H1 (cell line): ENCODE measurements at regions not wholly inside any gene's neighbourhood (a gene's known extent, or its start where the extent isn't known, plus 50 kb on each side); places are given as distances from the start of the nearest gene placed in this dataset.
A peak's percentile ranks its signal among the peaks of the same experiment; 100 is the strongest.

Experiments used
- CTCF ChIA-PET: fragments of 300-600 bp; sonication (Branson Sonifier 250); formaldehyde crosslinking; loops from one replicate; lab custom pipeline; 2021; ENCODE audit not compliant: partially characterized antibody; lab: Charles Lee
- POLR2A ChIA-PET: fragments of 300-600 bp; sonication (Branson Sonifier 250); formaldehyde crosslinking; loops from one replicate; lab custom pipeline; 2021; ENCODE audit warnings: inconsistent platforms; ENCODE audit not compliant: partially characterized antibody; lab: Charles Lee
- DNase-seq, 2 experiments: peaks; one replicate each; pipeline versions ENCODE4 v3.0.0 to v3.0.0-alpha.2; 2010 to 2022; ENCODE audit warnings: low spot score in 2 of 2, low read depth in 1 of 2, mixed read lengths in 1 of 2
- FAIRE-seq: peaks from 2 replicates; lab custom pipeline; 2011; peaks lifted over from hg19 to GRCh38; lab: Jason Lieb, UNC
- H2AFZ ChIP-seq: 2 replicates; pipeline ENCODE4 v1.8.1; 2012; ENCODE audit warnings: low read length, inconsistent platforms
- H2AK5ac ChIP-seq: 2 replicates; pipeline ENCODE4 v1.6.1; 2013; ENCODE audit warnings: low read depth, low read length
- H2BK120ac ChIP-seq: replicated peaks from 2 replicates; pipeline ENCODE3; 2013; ENCODE audit warnings: low read depth, low read length, inconsistent platforms
- H2BK12ac ChIP-seq: 2 replicates; pipeline ENCODE4 v1.6.1; 2013; ENCODE audit warnings: low read depth, low read length
- H2BK15ac ChIP-seq: 2 replicates; pipeline ENCODE4 v1.6.1; 2013; ENCODE audit warnings: low read length
- H2BK20ac ChIP-seq: 2 replicates; pipeline ENCODE4 v1.6.1; 2013; ENCODE audit warnings: low read length
- H2BK5ac ChIP-seq: 2 replicates; pipeline ENCODE4 v1.6.1; 2013; ENCODE audit warnings: low read depth, low read length
- H3K14ac ChIP-seq: 2 replicates; pipeline ENCODE4 v1.6.1; 2013; ENCODE audit warnings: inconsistent platforms; ENCODE audit not compliant: insufficient read length
- H3K18ac ChIP-seq: 2 replicates; pipeline ENCODE4 v1.6.1; 2013; ENCODE audit warnings: low read length; ENCODE audit errors: extremely low read depth
- H3K23ac ChIP-seq: 2 replicates; pipeline ENCODE4 v1.6.1; 2013; ENCODE audit warnings: inconsistent platforms; ENCODE audit not compliant: insufficient read length
- H3K23me2 ChIP-seq: 2 replicates; pipeline ENCODE4 v1.6.1; 2013; ENCODE audit warnings: low read depth, low read length
- H3K27ac ChIP-seq: 2 replicates; pipeline ENCODE4 v1.6.1; 2011; ENCODE audit warnings: low read depth, low read length, inconsistent platforms
- H3K27me3 ChIP-seq, 4 experiments: replicated peaks in 1 of 4; 1 replicate in 1 of 4; 2 replicates in 3 of 4; pipeline versions ENCODE4 v1.6.1 to v1.8.1; 2011 to 2013; ENCODE audit warnings: low read length in 3 of 4, mild to moderate bottlenecking in 3 of 4, inconsistent platforms in 2 of 4, mixed read lengths in 2 of 4, moderate library complexity in 1 of 4; ENCODE audit not compliant: control insufficient read depth in 3 of 4, insufficient read depth in 3 of 4; ENCODE audit errors: extremely low read depth in 1 of 4
- H3K36me3 ChIP-seq, 4 experiments: 2 replicates each; pipeline versions ENCODE4 v1.6.1 to v1.8.1; 2011 to 2013; ENCODE audit warnings: mild to moderate bottlenecking in 4 of 4, low read length in 3 of 4, moderate library complexity in 2 of 4, control low read depth in 1 of 4, inconsistent platforms in 1 of 4; ENCODE audit not compliant: insufficient read depth in 4 of 4, control insufficient read depth in 2 of 4
- H3K4ac ChIP-seq: replicated peaks from 2 replicates; pipeline ENCODE3; 2013; ENCODE audit warnings: low read length, low read depth, mixed read lengths, inconsistent platforms; ENCODE audit not compliant: insufficient read length
- H3K4me1 ChIP-seq, 4 experiments: replicated peaks in 1 of 4; 1 replicate in 1 of 4; 2 replicates in 3 of 4; pipeline versions ENCODE4 v1.6.1 to v1.8.1; 2011 to 2013; ENCODE audit warnings: low read length in 3 of 4, inconsistent platforms in 2 of 4, mixed read lengths in 1 of 4; ENCODE audit not compliant: insufficient read depth in 4 of 4, control insufficient read depth in 3 of 4
- H3K4me2 ChIP-seq, 2 experiments: 2 replicates each; pipeline versions ENCODE4 v1.6.1 to v1.8.1; 2011 to 2013; ENCODE audit warnings: low read depth in 2 of 2, low read length in 2 of 2, control low read depth in 1 of 2, inconsistent platforms in 1 of 2, mild to moderate bottlenecking in 1 of 2; ENCODE audit not compliant: insufficient read depth in 1 of 2
- H3K4me3 ChIP-seq, 4 experiments: fragments of 200-600, 300-600 bp in 1 of 4; sonication (generic), shearing (Covaris generic), sonication (Bioruptor Twin) in 1 of 4; 2 replicates each; pipeline versions ENCODE4 v1.5.1 to v1.8.1; 2011 to 2016; ENCODE audit warnings: low read length in 4 of 4, low read depth in 3 of 4, control low read depth in 2 of 4, inconsistent platforms in 2 of 4, mild to moderate bottlenecking in 2 of 4, mixed read lengths in 1 of 4, moderate library complexity in 1 of 4; ENCODE audit not compliant: insufficient read depth in 2 of 4; ENCODE audit errors: extremely low read depth in 1 of 4
- H3K56ac ChIP-seq: replicated peaks from 2 replicates; pipeline ENCODE3; 2013; ENCODE audit warnings: low read depth, mild to moderate bottlenecking, mixed read lengths, low read length, inconsistent platforms; ENCODE audit not compliant: insufficient read length
- H3K79me1 ChIP-seq: 2 replicates; pipeline ENCODE4 v1.6.1; 2013; ENCODE audit warnings: low read depth, low read length, control low read depth
- H3K79me2 ChIP-seq, 2 experiments: 2 replicates each; pipeline versions ENCODE4 v1.6.1 to v1.8.1; 2012 to 2013; ENCODE audit warnings: low read length in 2 of 2, mild to moderate bottlenecking in 2 of 2, inconsistent platforms in 1 of 2; ENCODE audit not compliant: insufficient read depth in 2 of 2, control insufficient read depth in 1 of 2
- H3K9ac ChIP-seq, 4 experiments: replicated peaks in 1 of 4; 1 replicate in 1 of 4; 2 replicates in 3 of 4; pipeline versions ENCODE4 v1.6.1 to v1.8.1; 2011 to 2013; ENCODE audit warnings: low read depth in 3 of 4, low read length in 3 of 4, control low read depth in 2 of 4, mild to moderate bottlenecking in 2 of 4, moderate library complexity in 2 of 4, inconsistent platforms in 1 of 4; ENCODE audit errors: extremely low read depth in 1 of 4
- H3K9me3 ChIP-seq, 2 experiments: 2 replicates each; pipeline versions ENCODE4 v1.6.1 to v1.8.1; 2012 to 2013; ENCODE audit warnings: mild to moderate bottlenecking in 2 of 2, moderate library complexity in 2 of 2, control low read depth in 1 of 2, inconsistent platforms in 1 of 2, low read depth in 1 of 2, low read length in 1 of 2, mixed read lengths in 1 of 2; ENCODE audit not compliant: insufficient read depth in 2 of 2
- H4K20me1 ChIP-seq, 2 experiments: replicated peaks in 1 of 2; 2 replicates each; pipeline versions ENCODE3 to v1.8.1; 2011 to 2013; ENCODE audit warnings: inconsistent platforms in 2 of 2, low read length in 2 of 2, mild to moderate bottlenecking in 1 of 2; ENCODE audit not compliant: insufficient read depth in 2 of 2, control insufficient read depth in 1 of 2
- H4K5ac ChIP-seq: 2 replicates; pipeline ENCODE4 v1.6.1; 2013; ENCODE audit warnings: low read length, low read depth, mixed read lengths, inconsistent platforms; ENCODE audit not compliant: insufficient read length
- H4K8ac ChIP-seq: 2 replicates; pipeline ENCODE4 v1.8.0; 2013; ENCODE audit warnings: mild to moderate bottlenecking, moderate library complexity, low read length, inconsistent platforms; ENCODE audit not compliant: insufficient read depth; ENCODE audit errors: extremely low read depth
- H4K91ac ChIP-seq: replicated peaks from 2 replicates; pipeline ENCODE3; 2013; ENCODE audit warnings: low read length, mixed read lengths, inconsistent platforms; ENCODE audit not compliant: insufficient read length
- BCL11A ChIP-seq, 2 experiments: IDR thresholded peaks; one replicate each; pipeline ENCODE4 v1.6.1; 2011; ENCODE audit warnings: low read depth in 2 of 2, low read length in 2 of 2, mild to moderate bottlenecking in 2 of 2
- CBX5 ChIP-seq: fragments of 300-800, 300-1000 bp; sonication (generic); IDR thresholded peaks from 2 replicates; pipeline ENCODE4 v1.7.1; 2016; ENCODE audit warnings: antibody characterized with exemption, low read length, low read depth
- CHD2 ChIP-seq: IDR thresholded peaks from 2 replicates; pipeline ENCODE4 v1.6.1; 2012; ENCODE audit warnings: low read length, improper control_type of control experiment
- EGR1 ChIP-seq: IDR thresholded peaks from 2 replicates; pipeline ENCODE4 v1.6.1; 2011; ENCODE audit warnings: low read depth, low read length, borderline replicate concordance
- RXRA ChIP-seq: IDR thresholded peaks from 2 replicates; pipeline ENCODE4 v1.6.1; 2011; ENCODE audit warnings: low read depth, mild to moderate bottlenecking, low read length, moderate library complexity; ENCODE audit not compliant: insufficient read depth
- SRF ChIP-seq: IDR thresholded peaks from 2 replicates; pipeline ENCODE4 v1.6.1; 2011; ENCODE audit warnings: mild to moderate bottlenecking, low read depth, low read length, moderate library complexity

DNA sequence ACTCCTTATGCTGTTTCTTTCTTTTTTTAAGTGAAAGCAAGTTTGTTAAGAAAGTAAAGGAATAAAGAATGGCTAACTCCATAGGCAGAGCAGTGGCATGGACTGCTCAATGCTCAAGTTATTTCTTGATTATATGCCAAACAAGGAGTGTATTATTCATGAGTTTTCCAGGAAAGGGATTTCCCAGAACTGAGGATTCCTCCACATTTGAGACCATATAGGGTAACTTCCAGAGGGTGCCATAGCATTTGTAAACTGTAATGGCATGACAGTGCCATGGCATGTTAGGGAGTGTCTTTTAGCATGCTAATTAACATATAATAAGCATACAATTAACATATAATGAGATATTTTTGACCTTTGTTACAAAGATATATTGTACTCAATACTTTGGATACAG lies 1034.5 kb upstream of the PHF14 start:
- ChIA-PET CTCF (interaction anchor here (0.6 kb wide), 1 partner anchor 619 kb away, joined by 4 read pairs; no protein-coding TSS in a partner anchor), POLR2A (no interaction called here)
- Histone ChIP-seq H2AFZ (no peak overlapping the region), H3K79me2 (no peaks in the 10 kb centered on the region), H3K4me2 (peak overlapping the region; percentile 5 to 30; a peak in 1 of 4 replicates), H3K56ac (no peak overlapping the region), H2BK15ac (no peak overlapping the region), H3K23me2 (no peaks in the 10 kb centered on the region), H4K5ac (no peak overlapping the region), H4K20me1 (no peaks in the 10 kb centered on the region), H3K4me3 (peak overlapping the region in 1 of 4 experiments; percentile 8; a peak in 1 of 8 replicates), H2BK20ac (no peak overlapping the region), H3K4me1 (peaks cover 0 to 13% (median 0%) of the 10 kb centered on the region in 4 experiments; a peak in 2 of 7 replicates), H2BK12ac (no peak overlapping the region), H3K36me3 (peaks cover 0 to 3% (median 0%) of the 10 kb centered on the region in 4 experiments; a peak in 2 of 8 replicates), H3K27me3 (no peaks in the 10 kb centered on the region), H3K9ac (no peak overlapping the region), H3K9me3 (peaks cover 0 to 4% of the 10 kb centered on the region in 2 experiments; a peak in 1 of 4 replicates), H2BK120ac (no peak overlapping the region), H3K18ac (no peak overlapping the region; the same call in 1 of the 2 replicates), H3K27ac (no peak overlapping the region), H2AK5ac (no peak overlapping the region), H3K14ac (no peak overlapping the region), H3K79me1 (no peaks in the 10 kb centered on the region), H2BK5ac (no peak overlapping the region), H3K23ac (no peak overlapping the region), H3K4ac (no peak overlapping the region), H4K91ac (no peak overlapping the region), H4K8ac (no peak overlapping the region)
- DNase-seq: no peak
- FAIRE-seq: no peak
- TF ChIP-seq CHD2 (no peak), CBX5 (no peak), RXRA (no peak), SRF (peak; percentile 59), BCL11A (IDR thresholded peaks at IDR 0.05; ENCODE audit: low read depth in 2 of 2, low read length in 2 of 2) (no peak), EGR1 (no peak)
